Upper lobe of left lung (tissue), 6 donors: ENCODE measurements at regions not wholly inside any gene's neighbourhood (a gene's known extent, or its start where the extent isn't known, plus 50 kb on each side); places are given as distances from the start of the nearest gene placed in this dataset.

Source experiments
- ATAC-seq, 2 donors: fragments of 200-7000 bp; cut with Tn5 transposase; one replicate each; pipeline ENCODE4 v1.9.1; 2022; ENCODE audit warnings: mild to moderate bottlenecking in 2 of 2, moderate library complexity in 2 of 2; ENCODE audit not compliant: low FRiP score in 2 of 2
- DNase-seq, 2 donors: peaks; one replicate each; pipeline ENCODE4 v3.0.0-alpha.2; 2019 to 2020
- H3K27ac ChIP-seq, 4 donors: fragments of 200-600 bp; sonication (generic); one replicate each; pipeline ENCODE4 v1.5.1; 2016 to 2019
- H3K27me3 ChIP-seq, 4 donors: fragments of 200-600 bp; sonication (generic); one replicate each; pipeline ENCODE4 v1.5.1; 2017 to 2019
- H3K36me3 ChIP-seq, 4 donors: fragments of 200-600 bp; sonication (generic); one replicate each; pipeline ENCODE4 v1.5.1; 2016 to 2019
- H3K4me1 ChIP-seq, 4 donors: fragments of 200-600 bp; sonication (generic); one replicate each; pipeline ENCODE4 v1.5.1; 2018 to 2019
- H3K4me3 ChIP-seq, 4 donors: fragments of 200-600 bp; sonication (generic); one replicate each; pipeline ENCODE4 v1.5.1; 2017 to 2019; ENCODE audit warnings: mild to moderate bottlenecking in 2 of 4, moderate library complexity in 1 of 4
- H3K9me3 ChIP-seq, 4 donors: fragments of 200-600 bp; sonication (generic); one replicate each; pipeline ENCODE4 v1.5.1; 2018 to 2019
- CTCF ChIP-seq, 6 experiments: fragments of 450-650 bp in 4 of 6; fragments of 200-600 bp in 2 of 6; sonication (generic) in 2 of 6; IDR thresholded peaks; one replicate each; pipeline ENCODE4 v1.5.1; 2016 to 2019; ENCODE audit warnings: antibody characterized with exemption in 6 of 6
- EP300 ChIP-seq, 4 donors: sonication (generic); formaldehyde crosslinking; IDR thresholded peaks; one replicate each; pipeline ENCODE4 v1.5.1; 2017; ENCODE audit warnings: antibody characterized with exemption in 4 of 4, control low read depth in 2 of 4
- POLR2A ChIP-seq, 4 donors: fragments of 450-650 bp; IDR thresholded peaks; one replicate each; pipeline ENCODE4 v1.5.1; 2016 to 2017; ENCODE audit warnings: antibody characterized with exemption in 4 of 4, mild to moderate bottlenecking in 2 of 4
- POLR2AphosphoS5 ChIP-seq, 2 donors: sonication (generic); formaldehyde crosslinking; IDR thresholded peaks; one replicate each; pipeline ENCODE4 v1.5.1; 2017; ENCODE audit warnings: antibody characterized with exemption in 2 of 2
- WGBS, 2 donors: methylation state at CpG; one replicate each; pipeline ENCODE4 v1.1.5; 2017 to 2018; 5-methylcytosine and 5-hydroxymethylcytosine counted together
- donor health status: DM: no; HTN: no; CAD: no; lungs with moderate emphysema.
- donor health status: DM: no; HTN: yes; CAD: no; lungs with severe emphysema.

GRCh38 chr2:173463846-173464245 lies 109.2 kb downstream of the CDCA7 start:
- no peak overlapping the region for H3K4me3 ChIP-seq
- WGBS, 2 donors: 89 to 92% methylated on average over 6 of the region's 6 CpGs
- TF ChIP-seq POLR2AphosphoS5 (IDR thresholded peaks at IDR 0.05) (no peak), CTCF (IDR thresholded peaks at IDR 0.05) (no peak), POLR2A (IDR thresholded peaks at IDR 0.05) (no peak), EP300 (IDR thresholded peaks at IDR 0.05) (no peak)
- DNase-seq (no peak), ATAC-seq (no peak)
- H3K27me3 ChIP-seq: no peaks in the 10 kb centered on the region
- H3K27ac ChIP-seq: no peak overlapping the region
- no peaks in the 10 kb centered on the region for H3K9me3 ChIP-seq
- no peaks in the 10 kb centered on the region for H3K36me3 ChIP-seq
- H3K4me1 ChIP-seq: peaks cover 0 to 10% (median 0%) of the 10 kb centered on the region in 4 donors

- ATAC-seq: no peak
- WGBS, 2 donors: 52 to 63% methylated on average over 1 of the region's 1 CpG
Measured at GRCh38 chr2:173467751-173468150, 113.1 kb downstream of the CDCA7 start.

DNA sequence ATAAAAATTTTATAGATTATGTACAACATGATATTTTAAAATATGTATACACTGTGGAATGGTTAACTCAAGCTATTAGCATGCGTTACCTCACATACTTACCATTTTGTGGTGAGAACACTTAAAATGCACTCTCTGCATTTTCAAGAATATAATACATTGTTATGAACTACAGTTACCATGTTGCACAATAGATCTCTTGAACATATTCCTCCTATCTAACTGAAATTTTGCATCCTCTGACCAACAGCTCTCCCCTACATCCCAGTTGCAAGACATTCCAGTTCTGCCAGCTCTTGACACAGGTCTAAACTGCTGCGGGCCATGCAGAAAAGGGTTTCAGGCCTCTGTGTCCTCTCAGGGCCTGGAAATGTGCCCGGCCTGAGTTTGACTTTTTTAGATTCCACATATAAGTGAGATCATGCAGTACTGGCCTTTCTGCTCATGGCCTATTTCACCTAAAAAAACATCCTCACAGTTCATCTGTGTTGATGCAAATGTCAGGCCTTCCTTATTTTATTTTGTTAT lies 113.7 kb downstream of the CDCA7 start:
- DNase-seq: peak in 1 of 2 donors; percentile 37
- H3K4me1 ChIP-seq: no peaks in the 10 kb centered on the region
- H3K9me3 ChIP-seq: no peaks in the 10 kb centered on the region
- no peak for ATAC-seq
- no peaks in the 10 kb centered on the region for H3K27me3 ChIP-seq
- 75 to 78% methylated on average over 2 to 3 of the region's 3 CpGs for WGBS, 2 donors
- TF ChIP-seq POLR2AphosphoS5 (IDR thresholded peaks at IDR 0.05) (no peak), EP300 (IDR thresholded peaks at IDR 0.05) (no peak), POLR2A (IDR thresholded peaks at IDR 0.05) (no peak), CTCF (IDR thresholded peaks at IDR 0.05) (no peak)
- H3K36me3 ChIP-seq: no peaks in the 10 kb centered on the region
- H3K4me3 ChIP-seq: no peak overlapping the region
- no peak overlapping the region for H3K27ac ChIP-seq

More at GRCh38 chr2:173467751-173468150, 113.1 kb downstream of the CDCA7 start:
- no peak for DNase-seq
- H3K27ac ChIP-seq: no peak overlapping the region
- H3K9me3 ChIP-seq: no peaks in the 10 kb centered on the region
- no peaks in the 10 kb centered on the region for H3K4me1 ChIP-seq
- no peaks in the 10 kb centered on the region for H3K36me3 ChIP-seq
- no peaks in the 10 kb centered on the region for H3K27me3 ChIP-seq
- no peak for TF ChIP-seq EP300 (IDR thresholded peaks at IDR 0.05)
- TF ChIP-seq POLR2A (IDR thresholded peaks at IDR 0.05): no peak
- no peak for TF ChIP-seq POLR2AphosphoS5 (IDR thresholded peaks at IDR 0.05)
- no peak for TF ChIP-seq CTCF (IDR thresholded peaks at IDR 0.05)
- H3K4me3 ChIP-seq: no peak overlapping the region

DNA sequence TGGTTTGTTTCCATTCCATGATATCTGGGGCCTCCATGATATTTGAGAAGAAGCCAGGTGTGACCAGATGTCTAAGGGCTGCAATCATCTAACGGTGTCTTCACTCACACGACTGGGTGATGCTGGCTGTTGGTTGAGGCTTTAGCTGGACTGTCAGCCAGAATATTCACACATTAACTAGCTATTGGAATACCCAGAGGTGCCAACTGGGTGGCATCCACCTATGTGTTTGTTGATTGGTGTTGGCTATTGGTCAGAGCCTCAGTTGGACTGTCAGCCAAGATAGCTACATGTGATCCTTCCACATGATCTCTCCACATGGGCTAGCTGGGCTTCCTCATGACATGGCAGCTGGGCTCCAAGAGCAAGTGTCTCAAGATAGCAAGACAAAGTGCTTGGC lies 117.4 kb downstream of the CDCA7 start:
- Histone ChIP-seq H3K27ac (no peak overlapping the region), H3K4me1 (no peaks in the 10 kb centered on the region), H3K36me3 (no peaks in the 10 kb centered on the region), H3K27me3 (no peaks in the 10 kb centered on the region), H3K4me3 (no peak overlapping the region), H3K9me3 (no peaks in the 10 kb centered on the region)
- WGBS, 2 donors: 53 to 62% methylated on average over 2 of the region's 2 CpGs
- DNase-seq (no peak), ATAC-seq (no peak)
- no peak for TF ChIP-seq CTCF (IDR thresholded peaks at IDR 0.05)
- TF ChIP-seq EP300 (IDR thresholded peaks at IDR 0.05): no peak
- TF ChIP-seq POLR2A (IDR thresholded peaks at IDR 0.05): no peak
- TF ChIP-seq POLR2AphosphoS5 (IDR thresholded peaks at IDR 0.05): no peak

DNA sequence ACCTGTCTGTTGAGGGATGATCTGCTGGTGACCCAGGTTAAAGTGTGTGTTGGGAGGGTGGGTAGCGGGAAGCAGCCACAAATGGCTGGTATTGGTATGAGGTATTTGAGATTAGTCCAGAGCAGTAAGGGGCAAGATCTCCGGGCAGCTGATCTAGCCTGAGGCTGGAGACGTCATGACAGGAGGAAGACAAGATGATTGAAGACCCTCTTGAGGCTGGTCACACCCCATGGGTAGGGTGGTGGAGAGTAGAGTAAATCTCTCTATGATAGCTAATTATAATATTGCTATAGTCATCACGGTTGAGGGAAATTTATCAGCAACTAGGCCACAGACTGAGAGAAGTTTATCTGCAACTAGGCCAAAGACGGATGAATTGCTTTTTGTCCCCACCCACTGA lies 128.5 kb downstream of the CDCA7 start:
- no peaks in the 10 kb centered on the region for H3K4me1 ChIP-seq
- WGBS, 2 donors: 75 to 79% methylated on average over 5 of the region's 5 CpGs
- H3K27ac ChIP-seq: no peak overlapping the region
- DNase-seq (no peak), ATAC-seq (no peak)
- H3K9me3 ChIP-seq: no peaks in the 10 kb centered on the region
- TF ChIP-seq POLR2AphosphoS5 (IDR thresholded peaks at IDR 0.05) (no peak), EP300 (IDR thresholded peaks at IDR 0.05) (no peak), CTCF (IDR thresholded peaks at IDR 0.05) (no peak), POLR2A (IDR thresholded peaks at IDR 0.05) (no peak)
- H3K36me3 ChIP-seq: no peaks in the 10 kb centered on the region
- no peaks in the 10 kb centered on the region for H3K27me3 ChIP-seq
- no peak overlapping the region for H3K4me3 ChIP-seq
